OCI-M1 (cell line): ENCODE measurements at regions not wholly inside any gene's neighbourhood (a gene's known extent, or its start where the extent isn't known, plus 50 kb on each side); places are given as distances from the start of the nearest gene placed in this dataset.

Experiments used
- DNase-seq: peaks from one replicate; lab custom pipeline; 2025; lab: John Stamatoyannopoulos, UW

DNA sequence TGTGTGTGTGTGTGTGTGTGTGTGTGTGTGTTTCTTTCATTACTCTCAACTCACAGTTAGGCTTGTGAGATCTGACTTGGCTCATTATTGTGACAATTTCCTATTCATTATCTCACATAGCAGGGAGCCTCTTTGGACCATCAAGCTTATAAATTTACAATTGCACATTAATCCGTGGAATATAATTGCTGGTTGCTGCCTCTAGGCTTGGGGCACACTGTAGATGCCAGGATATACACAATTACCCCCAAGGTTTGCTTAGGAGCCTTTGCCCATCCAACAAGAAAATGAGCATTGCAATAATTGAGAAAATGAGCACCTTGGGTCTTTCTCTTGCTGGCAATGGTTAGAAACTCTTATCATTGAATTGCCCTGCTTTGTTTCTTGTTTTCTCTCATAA lies 161.6 kb upstream of the DMRTA1 start:
- no peak for DNase-seq

DNA sequence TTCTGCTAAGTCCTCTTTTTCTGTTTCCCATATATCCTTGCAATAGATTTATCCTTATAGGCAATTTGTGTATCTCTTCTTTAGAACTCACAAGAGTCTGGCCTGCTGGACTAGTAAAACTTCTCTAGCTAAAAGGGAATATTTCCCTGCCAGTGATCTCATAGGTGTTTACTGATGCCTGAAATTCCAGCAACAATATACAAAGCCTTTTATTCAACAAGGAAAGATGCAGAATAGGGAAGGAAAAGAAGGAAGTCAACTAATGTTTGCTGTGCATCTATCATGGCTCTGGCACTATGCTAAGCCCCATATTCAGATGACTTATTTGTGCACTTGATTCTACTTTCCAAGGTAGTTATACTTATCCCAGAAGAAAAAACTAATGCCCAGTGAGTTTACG lies 160.0 kb upstream of the DMRTA1 start:
- DNase-seq = no peak

DNA sequence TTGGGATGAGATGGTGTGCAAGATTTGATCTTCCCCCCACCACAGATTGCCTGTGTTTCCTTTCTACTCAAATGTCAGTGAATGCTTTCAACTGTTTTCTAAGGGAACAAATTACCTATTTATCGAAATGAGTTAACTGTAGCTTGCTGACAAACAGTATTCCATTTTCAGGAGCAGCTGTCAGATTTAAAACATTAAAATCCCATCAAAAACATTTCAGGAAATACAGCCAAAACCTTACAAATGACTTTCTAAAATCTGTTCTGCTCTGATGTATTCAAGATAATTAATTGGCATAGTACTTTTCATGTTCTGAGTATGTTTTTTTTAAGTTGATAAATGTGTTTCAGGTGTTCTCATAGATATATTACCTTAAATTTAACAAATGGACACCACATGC lies 158.0 kb upstream of the DMRTA1 start:
- no peak for DNase-seq

DNA sequence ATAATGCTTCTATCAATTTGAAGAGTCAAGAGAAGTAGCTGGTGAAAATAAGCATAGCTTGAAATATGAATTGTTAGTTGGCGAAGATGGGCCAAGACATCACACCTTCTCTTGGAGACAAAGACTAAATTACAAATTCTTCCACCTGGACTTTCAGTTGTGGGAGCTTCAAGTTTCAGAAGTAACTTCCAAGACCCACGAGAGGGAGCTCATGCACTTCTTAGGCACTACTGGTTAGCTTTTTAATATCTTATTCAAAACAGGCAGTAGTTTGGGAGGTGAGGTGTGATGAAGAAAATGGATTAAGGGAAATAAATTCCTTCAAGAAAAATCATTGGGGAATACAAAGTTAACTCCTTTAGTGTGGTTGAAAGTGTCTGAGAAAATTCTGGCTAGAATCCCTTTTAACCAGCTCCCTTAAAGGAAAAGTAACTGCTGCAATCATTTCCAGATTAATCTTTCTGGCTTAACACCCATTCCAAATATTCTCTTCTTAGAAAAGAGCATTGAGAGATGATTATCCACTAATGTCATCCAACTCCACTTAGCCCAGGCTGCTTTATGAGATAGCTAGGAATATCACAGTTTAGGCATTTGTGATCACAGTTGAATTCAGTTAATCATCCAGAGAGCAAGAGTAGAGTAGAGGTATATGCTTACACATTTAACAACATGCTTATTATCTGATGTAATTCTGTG lies 139.5 kb upstream of the DMRTA1 start:
- peak; percentile 77 for DNase-seq

GRCh38 chr9:22308177-22308576 lies 138.4 kb upstream of the DMRTA1 start:
- peak; percentile 16 for DNase-seq

DNA sequence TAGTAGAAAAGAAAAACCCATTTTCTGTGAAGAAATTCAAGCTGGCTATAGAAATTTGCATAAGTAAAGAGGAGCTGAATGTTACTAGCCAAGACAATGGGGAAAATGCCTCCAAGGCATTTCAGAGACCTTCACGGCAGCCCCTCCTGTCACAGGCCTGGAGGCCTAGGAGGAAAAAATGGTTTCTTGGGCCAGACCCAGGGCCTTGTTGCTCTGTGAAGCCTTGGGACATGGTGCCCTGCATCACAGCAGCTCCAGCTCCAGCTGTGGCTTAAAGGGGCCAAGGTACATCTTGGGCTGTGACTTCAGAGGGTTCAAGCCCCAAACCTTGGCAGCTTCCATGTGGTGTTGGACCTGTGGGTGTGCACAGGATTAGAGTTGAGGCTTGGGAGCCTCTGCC lies 130.0 kb upstream of the DMRTA1 start:
- DNase-seq = no peak

DNA sequence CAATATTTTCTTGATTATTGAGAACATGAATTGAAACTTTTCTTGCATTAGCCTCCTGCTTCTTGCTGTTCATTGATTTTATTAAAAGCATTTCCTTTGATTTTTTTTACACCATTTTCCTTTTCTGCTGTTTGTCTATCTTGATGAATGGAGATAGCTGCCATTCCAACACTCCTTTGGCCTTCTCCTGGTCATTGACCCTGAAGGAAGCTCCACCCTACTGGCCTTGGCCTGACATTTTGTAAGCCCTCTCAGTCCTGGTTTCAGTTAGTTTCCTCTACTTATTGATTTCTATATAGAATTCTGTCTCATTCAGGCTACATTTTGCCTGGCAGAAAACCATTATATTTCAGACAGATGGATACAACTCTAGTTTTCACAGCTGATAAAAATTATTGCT lies 115.1 kb upstream of the DMRTA1 start:
- DNase-seq = no peak

- DNase-seq = no peak
Measured at GRCh38 chr9:22332202-22332601, 114.4 kb upstream of the DMRTA1 start.

- no peak for DNase-seq
Measured at GRCh38 chr9:22337261-22337660, 109.4 kb upstream of the DMRTA1 start.

- no peak for DNase-seq
Measured at GRCh38 chr9:22342491-22343217, 104.0 kb upstream of the DMRTA1 start.

GRCh38 chr9:22343218-22343611 lies 103.4 kb upstream of the DMRTA1 start:
- no peak for DNase-seq

DNA sequence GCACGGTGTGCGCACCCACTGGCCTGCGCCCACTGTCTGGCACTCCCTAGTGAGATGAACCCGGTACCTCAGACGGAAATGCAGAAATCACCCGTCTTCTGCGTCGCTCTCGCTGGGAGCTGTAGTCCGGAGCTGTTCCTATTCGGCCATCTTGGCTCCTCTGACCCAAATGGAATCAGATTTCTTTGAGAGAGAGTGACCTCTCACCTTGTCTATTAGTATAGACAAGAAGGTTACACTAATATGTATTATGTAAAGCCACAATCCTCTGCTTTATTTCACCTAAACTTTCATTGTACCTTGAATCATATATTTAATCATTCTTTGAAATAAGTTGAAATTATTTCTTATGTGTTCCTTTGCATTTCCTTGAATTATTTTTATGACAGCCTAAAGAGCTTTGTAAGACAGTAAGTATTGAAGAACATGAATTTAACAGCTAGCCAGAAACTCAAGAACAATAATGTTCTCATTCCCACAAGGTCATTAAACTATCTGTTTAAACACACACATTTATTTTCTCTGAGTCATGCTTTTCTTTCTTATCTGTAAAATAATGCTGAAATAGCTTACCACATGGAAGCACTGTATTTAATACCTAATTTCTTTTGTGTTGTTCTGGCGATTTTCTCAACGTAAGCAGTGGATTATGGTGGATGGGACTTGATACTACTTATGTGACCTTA lies 91.8 kb upstream of the DMRTA1 start:
- DNase-seq = peak; percentile 7

DNA sequence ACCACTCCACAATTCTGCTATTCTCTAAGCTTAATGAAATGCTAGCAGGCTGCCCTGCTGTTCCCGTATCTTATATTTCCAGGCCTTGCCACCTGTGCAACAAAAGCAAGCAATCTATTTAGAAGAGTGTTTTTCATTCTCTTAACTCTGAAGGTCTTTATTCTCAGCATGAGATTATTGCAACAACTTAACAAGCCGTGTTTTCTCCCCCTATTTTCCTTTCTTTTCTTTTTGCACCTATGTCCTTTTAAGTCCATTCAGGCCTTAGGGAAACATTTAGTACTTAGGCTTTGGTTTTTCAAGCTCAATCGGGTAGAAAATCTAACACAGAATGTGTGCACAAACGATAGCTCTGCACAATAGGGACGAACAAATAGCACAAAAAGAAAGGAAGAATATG lies 89.6 kb upstream of the DMRTA1 start:
- DNase-seq = no peak

DNA sequence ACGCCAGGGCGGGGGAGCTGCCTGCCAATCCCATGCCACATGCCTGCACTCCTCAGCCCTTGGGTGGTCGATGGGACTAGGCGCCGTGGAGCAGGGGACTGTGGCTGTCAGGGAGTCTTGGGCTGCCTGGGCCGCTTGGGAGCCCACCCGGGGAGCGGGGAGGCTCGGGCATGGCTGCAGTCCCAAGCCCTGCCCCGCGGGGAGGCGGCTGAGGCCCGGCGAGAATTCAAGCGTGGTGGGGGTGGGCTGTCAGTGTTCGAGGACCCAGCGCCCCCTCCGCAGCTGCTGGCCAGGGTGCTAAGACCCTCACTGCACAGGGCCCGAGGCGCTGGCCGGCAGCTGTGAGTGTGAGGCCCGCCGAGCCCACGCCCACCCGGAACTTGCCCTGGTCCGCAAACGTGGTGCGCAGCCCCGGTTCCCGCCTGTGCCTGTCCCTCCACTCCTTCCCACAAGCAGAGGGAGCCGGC lies 83.2 kb upstream of the DMRTA1 start:
- DNase-seq = no peak

DNA sequence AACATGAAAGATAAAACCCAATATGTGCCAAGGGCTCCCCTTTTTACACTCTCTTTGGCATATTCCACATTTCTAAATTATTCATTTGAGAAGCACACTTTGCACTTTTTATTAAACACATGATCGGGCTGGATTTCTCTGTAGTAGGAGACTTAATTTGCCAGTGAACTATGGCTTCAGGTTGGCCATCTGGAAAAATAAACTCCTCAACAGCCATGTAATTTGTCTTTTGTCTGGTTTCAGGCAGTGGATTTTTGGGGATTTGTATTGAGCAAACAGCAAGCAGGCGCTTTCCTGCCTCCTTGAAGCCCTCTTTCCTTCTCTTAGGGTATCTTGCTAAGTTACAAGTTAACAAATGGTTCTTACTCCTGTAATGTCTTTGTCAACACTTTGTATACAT lies 73.0 kb upstream of the DMRTA1 start:
- no peak for DNase-seq

- DNase-seq = no peak
Measured at GRCh38 chr9:22374051-22374450, 72.6 kb upstream of the DMRTA1 start.

DNA sequence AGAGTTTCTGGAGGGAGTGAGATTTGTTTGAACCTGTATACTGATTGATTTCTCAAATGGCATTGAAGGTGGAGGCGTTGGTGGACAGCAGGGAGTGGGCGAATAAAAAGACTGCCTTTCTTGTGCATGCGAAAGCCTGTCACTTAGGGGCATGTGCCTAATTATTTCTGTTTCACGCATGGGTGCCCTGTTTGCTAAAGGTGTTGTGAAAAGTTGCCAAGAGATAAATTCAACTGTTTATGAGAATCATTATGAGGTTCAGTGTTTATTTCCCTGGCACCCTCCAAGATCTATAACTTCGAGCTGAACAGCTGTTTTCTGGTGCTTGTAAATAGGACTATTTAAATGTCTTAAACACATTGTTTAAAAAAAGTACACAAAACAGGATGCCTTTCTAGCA lies 67.4 kb upstream of the DMRTA1 start:
- no peak for DNase-seq

DNA sequence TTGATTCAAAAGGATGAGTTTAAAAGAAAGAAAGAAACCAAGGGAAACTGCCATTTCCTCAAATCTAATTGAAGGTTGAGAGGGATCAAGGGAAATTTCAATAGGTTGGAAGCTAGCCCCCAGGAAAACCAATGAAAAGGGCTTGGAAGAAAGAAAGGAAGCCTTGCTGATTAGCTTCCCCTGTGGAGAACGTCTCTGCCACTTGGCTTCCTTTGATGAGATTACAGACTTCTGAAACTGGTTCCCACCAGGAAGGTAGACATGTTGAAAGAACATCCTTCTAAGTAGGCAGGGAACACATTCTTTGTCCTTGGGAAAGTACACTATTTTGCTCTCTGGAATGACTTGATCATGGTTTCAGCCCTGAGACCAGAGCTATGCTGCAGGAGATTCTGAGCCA lies 65.5 kb upstream of the DMRTA1 start:
- DNase-seq = no peak

DNA sequence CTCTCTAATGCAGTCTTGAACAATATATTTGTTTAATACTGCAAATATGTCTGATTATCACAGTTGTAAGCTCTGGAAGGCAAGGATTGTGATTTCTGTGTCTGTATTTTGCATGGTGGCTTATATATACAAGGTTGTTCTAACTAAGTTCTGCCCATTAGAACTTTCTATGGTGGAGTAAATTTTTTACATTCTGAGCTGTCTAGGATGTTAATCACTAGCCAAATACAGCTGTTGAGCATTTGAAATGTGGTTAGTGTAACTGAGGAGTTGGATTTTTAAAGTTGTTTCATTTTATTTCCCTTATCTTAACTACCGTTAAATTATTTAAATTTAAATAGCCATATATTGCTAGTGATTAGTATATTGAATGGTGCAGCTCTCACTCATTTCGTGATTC lies 64.3 kb upstream of the DMRTA1 start:
- DNase-seq = no peak

GRCh38 chr9:22383718-22384117 lies 62.9 kb upstream of the DMRTA1 start:
- DNase-seq = no peak

DNA sequence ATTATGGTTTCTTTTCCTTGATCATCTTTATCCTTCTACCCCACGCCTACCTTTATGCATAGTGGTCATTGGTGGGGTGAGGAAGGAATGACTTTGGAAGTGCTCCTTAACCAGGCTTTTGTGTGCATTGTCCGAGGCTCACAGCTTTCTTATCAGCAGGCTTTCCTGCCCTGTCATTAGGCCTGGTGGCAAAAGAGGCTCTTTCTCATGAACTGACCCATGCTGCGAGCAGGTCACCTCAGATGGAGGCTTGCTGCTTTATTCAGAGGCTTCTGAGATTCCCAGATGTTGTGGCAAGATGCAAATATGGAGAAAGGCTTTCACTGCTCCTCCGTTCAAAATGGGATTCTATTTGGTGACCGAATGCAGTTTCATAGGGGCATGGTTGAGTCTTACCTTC lies 57.4 kb upstream of the DMRTA1 start:
- no peak for DNase-seq

DNA sequence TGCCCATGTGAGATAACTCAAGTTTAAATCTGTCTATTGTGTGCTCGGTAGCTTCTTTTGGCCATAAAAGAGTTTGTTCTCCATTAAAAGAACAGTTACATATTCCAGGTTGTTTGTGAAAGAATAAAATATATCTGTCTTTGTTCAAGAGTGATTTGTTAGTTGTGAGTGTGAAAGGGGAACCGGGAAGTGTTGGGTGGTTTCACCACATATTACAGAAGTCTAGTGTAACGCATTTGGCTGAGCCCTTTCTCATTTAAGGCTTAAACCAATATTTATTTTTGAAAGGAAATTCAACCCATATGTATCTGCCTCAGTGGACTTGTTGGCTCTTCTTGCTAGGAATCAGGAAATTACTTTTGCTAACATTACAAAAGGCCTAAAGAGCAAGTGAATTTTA lies 54.1 kb upstream of the DMRTA1 start:
- DNase-seq = no peak

GRCh38 chr9:22395687-22396141 lies 50.9 kb upstream of the DMRTA1 start:
- no peak for DNase-seq
